H54 (cell line): ENCODE measurements at regions not wholly inside any gene's neighbourhood (a gene's known extent, or its start where the extent isn't known, plus 50 kb on each side); places are given as distances from the start of the nearest gene placed in this dataset.
A peak's percentile ranks its signal among the peaks of the same experiment; 100 is the strongest.
"Not testable (repeated sequence)": the region's sequence is repeated elsewhere in the genome, so short reads cannot be mapped to it uniquely, and the experiment has no call there.

ENCODE experiments used
- DNase-seq: peaks from one replicate; pipeline ENCODE4 v3.0.0; 2011; ENCODE audit warnings: low spot score, mixed read lengths; ENCODE audit not compliant: insufficient read length
- FAIRE-seq: peaks from 3 replicates; lab custom pipeline; 2011; peaks lifted over from hg19 to GRCh38; lab: Jason Lieb, UNC
- POLR2A ChIP-seq: IDR thresholded peaks from 2 replicates; pipeline ENCODE4 v1.6.1; 2011; ENCODE audit warnings: low read depth, mild to moderate bottlenecking, low read length

- not testable (repeated sequence) for DNase-seq, FAIRE-seq
Observed at GRCh38 chr13:86253497-86253896, 454.3 kb upstream of the SLITRK6 start.

- not testable (repeated sequence) for FAIRE-seq
Observed at GRCh38 chr13:86255820-86256219, 456.6 kb upstream of the SLITRK6 start.

GRCh38 chr13:86269511-86269910 lies 470.3 kb upstream of the SLITRK6 start:
- TF ChIP-seq POLR2A, result no peak
- no peak for DNase-seq
- no peak for FAIRE-seq

More at GRCh38 chr13:86255820-86256219, 456.6 kb upstream of the SLITRK6 start:
- not testable (repeated sequence) for DNase-seq

- no peak for FAIRE-seq
- no peak for DNase-seq
- no peak for TF ChIP-seq POLR2A
Observed at GRCh38 chr13:86282442-86282841, 483.2 kb upstream of the SLITRK6 start.

GRCh38 chr13:86283031-86283430 lies 483.8 kb upstream of the SLITRK6 start:
- DNase-seq (no peak), FAIRE-seq (no peak)
- TF ChIP-seq POLR2A, result no peak

- no peak for TF ChIP-seq POLR2A
- no peak for DNase-seq
- FAIRE-seq, result peak; percentile 6
Observed at GRCh38 chr13:86298725-86299124, 499.5 kb upstream of the SLITRK6 start.

GRCh38 chr13:86299128-86299527 lies 499.9 kb upstream of the SLITRK6 start:
- DNase-seq, result no peak
- no peak for TF ChIP-seq POLR2A
- no peak for FAIRE-seq

- no peak for TF ChIP-seq POLR2A
- FAIRE-seq, result no peak
Observed at GRCh38 chr13:86309881-86310280, 510.7 kb upstream of the SLITRK6 start.

GRCh38 chr13:86313421-86313820 lies 514.2 kb upstream of the SLITRK6 start:
- FAIRE-seq, result peak; percentile 27
- no peak for TF ChIP-seq POLR2A
- DNase-seq, result no peak

More at GRCh38 chr13:86309881-86310280, 510.7 kb upstream of the SLITRK6 start:
- DNase-seq, result no peak

- peak; percentile 50 for FAIRE-seq
- no peak for DNase-seq
- no peak for TF ChIP-seq POLR2A
Observed at GRCh38 chr13:86318450-86318849, 519.2 kb upstream of the SLITRK6 start.

GRCh38 chr13:86324191-86324590 lies 525.0 kb upstream of the SLITRK6 start:
- no peak for DNase-seq
- no peak for FAIRE-seq
- TF ChIP-seq POLR2A, result no peak

GRCh38 chr13:86355301-86355700 lies 556.1 kb upstream of the SLITRK6 start:
- TF ChIP-seq POLR2A, result no peak
- no peak for DNase-seq
- FAIRE-seq, result no peak

- DNase-seq (no peak), FAIRE-seq (no peak)
- no peak for TF ChIP-seq POLR2A
Observed at GRCh38 chr13:86357106-86357505, 557.9 kb upstream of the SLITRK6 start.

- not testable (repeated sequence) for FAIRE-seq, DNase-seq
Observed at GRCh38 chr13:86363749-86364148, 564.5 kb upstream of the SLITRK6 start.

- DNase-seq (no peak), FAIRE-seq (no peak)
- no peak for TF ChIP-seq POLR2A
Observed at GRCh38 chr13:86368924-86369323, 569.7 kb upstream of the SLITRK6 start.

GRCh38 chr13:86377451-86377850 lies 578.2 kb upstream of the SLITRK6 start:
- TF ChIP-seq POLR2A, result no peak
- DNase-seq, result no peak
- FAIRE-seq, result peak; percentile 65

- no peak for TF ChIP-seq POLR2A
- no peak for DNase-seq
Observed at GRCh38 chr13:86378628-86379027, 579.4 kb upstream of the SLITRK6 start.

More at GRCh38 chr13:86378628-86379027, 579.4 kb upstream of the SLITRK6 start:
- no peak for FAIRE-seq
